Liver (tissue), 8 donors: ENCODE measurements at regions not wholly inside any gene's neighbourhood (a gene's known extent, or its start where the extent isn't known, plus 50 kb on each side); places are given as distances from the start of the nearest gene placed in this dataset.

Experiments
- DNase-seq: peaks from one replicate; pipeline ENCODE4 v3.0.0-alpha.2; 2017; ENCODE audit warnings: low spot score
- H3K27ac ChIP-seq, 2 donors: one replicate each; pipeline ENCODE4 v1.7.0; 2013; ENCODE audit warnings: inconsistent platforms in 2 of 2, low read length in 2 of 2, control low read depth in 1 of 2, low read depth in 1 of 2, mild to moderate bottlenecking in 1 of 2
- H3K27me3 ChIP-seq, 4 donors: one replicate each; pipeline versions ENCODE4 v1.6.1 to v1.7.0; 2013; ENCODE audit warnings: low read length in 3 of 4, inconsistent platforms in 1 of 4, mild to moderate bottlenecking in 1 of 4, moderate library complexity in 1 of 4; ENCODE audit not compliant: control insufficient read depth in 4 of 4, insufficient read depth in 4 of 4
- H3K36me3 ChIP-seq, 4 donors: one replicate each; pipeline versions ENCODE4 v1.6.1 to v1.7.0; 2013; ENCODE audit warnings: low read length in 3 of 4, mild to moderate bottlenecking in 3 of 4, low read depth in 1 of 4, moderate library complexity in 1 of 4; ENCODE audit not compliant: control insufficient read depth in 4 of 4, insufficient read depth in 3 of 4
- H3K4me1 ChIP-seq, 4 donors: one replicate each; pipeline versions ENCODE4 v1.6.1 to v1.7.0; 2013; ENCODE audit warnings: low read length in 3 of 4, mild to moderate bottlenecking in 3 of 4, moderate library complexity in 1 of 4; ENCODE audit not compliant: control insufficient read depth in 4 of 4, insufficient read depth in 4 of 4
- H3K4me3 ChIP-seq, 3 donors: one replicate each; pipeline versions ENCODE4 v1.6.1 to v1.7.0; 2013; ENCODE audit warnings: low read length in 3 of 3, control low read depth in 1 of 3, low read depth in 1 of 3, mild to moderate bottlenecking in 1 of 3
- H3K9ac ChIP-seq, 2 donors: one replicate each; pipeline ENCODE4 v1.7.0; 2013; ENCODE audit warnings: low read length in 2 of 2, mild to moderate bottlenecking in 2 of 2, moderate library complexity in 2 of 2, control low read depth in 1 of 2, low read depth in 1 of 2
- H3K9me3 ChIP-seq, 4 donors: one replicate each; pipeline versions ENCODE4 v1.6.1 to v1.7.0; 2013; ENCODE audit warnings: low read length in 3 of 4; ENCODE audit not compliant: control insufficient read depth in 4 of 4
- ATF3 ChIP-seq: IDR thresholded peaks from 2 replicates; pipeline ENCODE4 v1.6.1; 2016; ENCODE audit warnings: antibody characterized with exemption
- EGR1 ChIP-seq, 2 donors: IDR thresholded peaks; 2 replicates each; pipeline ENCODE4 v1.6.1; 2016 to 2018; ENCODE audit warnings: antibody characterized with exemption in 2 of 2, low read depth in 2 of 2
- FOXA1 ChIP-seq: IDR thresholded peaks from 2 replicates; pipeline ENCODE4 v1.6.1; 2016; ENCODE audit warnings: antibody characterized with exemption
- GABPA ChIP-seq, 2 donors: IDR thresholded peaks in 1 of 2; conservative IDR thresholded peaks in 1 of 2; 2 replicates each; pipeline ENCODE4 v1.6.1; 2016; ENCODE audit warnings: antibody characterized with exemption in 2 of 2, mild to moderate bottlenecking in 1 of 2, moderate library complexity in 1 of 2
- HNF4G ChIP-seq: IDR thresholded peaks from 2 replicates; pipeline ENCODE4 v1.6.1; 2016; ENCODE audit warnings: antibody characterized with exemption
- JUND ChIP-seq, 2 donors: IDR thresholded peaks; 2 replicates each; pipeline ENCODE4 v1.6.1; 2016; ENCODE audit warnings: antibody characterized with exemption in 2 of 2
- MAX ChIP-seq: IDR thresholded peaks from 2 replicates; pipeline ENCODE4 v1.6.1; 2016; ENCODE audit warnings: antibody characterized with exemption
- RAD21 ChIP-seq, 2 donors: IDR thresholded peaks; 2 replicates each; pipeline ENCODE4 v1.6.1; 2016; ENCODE audit warnings: antibody characterized with exemption in 2 of 2, mild to moderate bottlenecking in 2 of 2
- REST ChIP-seq: IDR thresholded peaks from 2 replicates; pipeline ENCODE4 v1.6.1; 2016; ENCODE audit warnings: antibody characterized with exemption, mild to moderate bottlenecking
- RXRA ChIP-seq, 2 donors: IDR thresholded peaks; 2 replicates each; pipeline ENCODE4 v1.6.1; 2017 to 2018; ENCODE audit warnings: antibody characterized with exemption in 2 of 2, mild to moderate bottlenecking in 1 of 2
- SP1 ChIP-seq: IDR thresholded peaks from 2 replicates; pipeline ENCODE4 v1.6.1; 2018; ENCODE audit warnings: antibody characterized with exemption, mild to moderate bottlenecking
- TAF1 ChIP-seq: conservative IDR thresholded peaks from 2 replicates; pipeline ENCODE4 v1.6.1; 2016; ENCODE audit warnings: antibody characterized with exemption, mild to moderate bottlenecking
- WGBS: extraction: QIAGEN DNeasy Blood & Tissue Kit; methylation state at CpG from one replicate; pipeline ENCODE4 v1.1.7; 2013; 5-methylcytosine and 5-hydroxymethylcytosine counted together
- TF ChIP-seq, protein P1 (sequence below): fragments of 150-350 bp; IDR thresholded peaks from 2 replicates; pipeline ENCODE4 v1.5.1; 2017; ENCODE audit warnings: improper control_type of control experiment, low read depth, low read length; ENCODE audit not compliant: missing input control
- donor health status: healthy.
- donor health status: healthy.
- donor health status: healthy.
- donor health status: healthy.
- donor health status: healthy.

DNA sequence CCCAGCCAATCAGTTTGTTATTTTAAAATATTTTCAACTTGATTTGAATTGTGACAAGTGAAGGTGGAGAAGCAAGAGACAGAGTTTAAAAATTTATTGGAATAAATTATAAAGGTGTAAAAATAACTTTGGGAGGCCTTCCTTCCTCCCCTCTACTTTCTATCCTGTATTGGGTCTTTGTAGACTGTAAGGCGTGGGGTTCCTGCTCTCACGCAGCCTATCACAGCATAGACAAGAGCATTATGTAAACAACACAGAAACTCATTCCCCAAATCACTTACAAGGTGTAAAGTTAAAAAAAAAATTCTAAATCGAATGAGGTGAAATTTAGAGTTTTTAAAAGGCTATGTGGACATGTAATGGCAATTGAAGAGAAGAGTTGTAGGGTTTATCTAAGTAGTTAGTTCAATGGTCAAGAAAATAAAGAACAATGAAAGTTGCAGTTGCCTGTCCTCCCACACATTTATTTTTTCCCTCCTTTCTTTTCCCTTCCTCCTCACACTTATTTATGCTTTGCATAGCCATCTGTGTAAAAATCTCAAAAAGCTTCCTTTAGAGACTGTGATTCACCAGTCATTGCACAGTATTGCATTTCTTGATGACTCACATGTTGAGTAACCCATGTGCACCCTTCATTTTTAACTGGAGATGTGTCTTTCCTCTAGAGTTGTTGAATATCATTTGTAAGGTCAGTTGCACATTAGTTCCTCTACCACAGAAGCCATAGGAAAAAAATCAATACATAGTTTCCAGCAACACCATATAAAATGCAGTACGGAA lies 242.2 kb downstream of the PTPRC start:
- 85% methylated on average over 4 of the region's 4 CpGs for WGBS
- no peak overlapping the region for H3K9ac ChIP-seq
- H3K4me1 ChIP-seq: no peaks in the 10 kb centered on the region
- no peaks in the 10 kb centered on the region for H3K27me3 ChIP-seq
- no peak overlapping the region for H3K4me3 ChIP-seq
- no peaks in the 10 kb centered on the region for H3K36me3 ChIP-seq
- TF ChIP-seq JUND (IDR thresholded peaks at IDR 0.05): peak in 1 of 2 donors; percentile 21
- TF ChIP-seq EGR1 (IDR thresholded peaks at IDR 0.05; ENCODE audit: low read depth in 2 of 2): no peak
- H3K27ac ChIP-seq: no peak overlapping the region
- DNase-seq: no peak
- no peaks in the 10 kb centered on the region for H3K9me3 ChIP-seq

DNA sequence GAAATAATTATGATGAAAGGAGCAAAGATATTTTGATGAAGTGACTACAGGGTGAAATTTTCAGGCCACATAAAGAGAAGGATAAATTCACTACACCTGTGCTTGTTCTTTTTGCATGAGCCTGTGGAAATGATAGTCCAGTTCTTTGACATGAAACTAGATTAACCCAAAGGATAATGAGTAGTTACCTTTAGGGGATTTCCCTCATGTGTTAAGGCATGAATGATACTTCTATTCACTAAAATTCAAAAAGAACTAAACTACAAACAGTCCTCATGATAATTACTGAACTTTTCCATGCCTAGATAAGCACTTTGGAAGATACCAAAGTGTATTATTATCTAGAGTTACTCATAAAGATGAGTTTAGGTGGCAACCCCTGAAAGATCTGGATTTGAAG lies 244.3 kb downstream of the PTPRC start:
- Histone ChIP-seq H3K36me3 (no peaks in the 10 kb centered on the region), H3K4me1 (no peaks in the 10 kb centered on the region)
- TF ChIP-seq REST (no peak), TAF1 (no peak), RAD21 (IDR thresholded peaks at IDR 0.05) (no peak), SP1 (no peak), GABPA (IDR thresholded peaks at IDR 0.05 in 1 of 2, conservative IDR thresholded peaks at IDR 0.05 in 1 of 2) (no peak), MAX (no peak), ATF3 (no peak), JUND (IDR thresholded peaks at IDR 0.05) (no peak), FOXA1 (no peak), EGR1 (IDR thresholded peaks at IDR 0.05; ENCODE audit: low read depth in 2 of 2) (no peak), RXRA (IDR thresholded peaks at IDR 0.05) (no peak), HNF4G (no peak)
- TF ChIP-seq, protein P1, sequence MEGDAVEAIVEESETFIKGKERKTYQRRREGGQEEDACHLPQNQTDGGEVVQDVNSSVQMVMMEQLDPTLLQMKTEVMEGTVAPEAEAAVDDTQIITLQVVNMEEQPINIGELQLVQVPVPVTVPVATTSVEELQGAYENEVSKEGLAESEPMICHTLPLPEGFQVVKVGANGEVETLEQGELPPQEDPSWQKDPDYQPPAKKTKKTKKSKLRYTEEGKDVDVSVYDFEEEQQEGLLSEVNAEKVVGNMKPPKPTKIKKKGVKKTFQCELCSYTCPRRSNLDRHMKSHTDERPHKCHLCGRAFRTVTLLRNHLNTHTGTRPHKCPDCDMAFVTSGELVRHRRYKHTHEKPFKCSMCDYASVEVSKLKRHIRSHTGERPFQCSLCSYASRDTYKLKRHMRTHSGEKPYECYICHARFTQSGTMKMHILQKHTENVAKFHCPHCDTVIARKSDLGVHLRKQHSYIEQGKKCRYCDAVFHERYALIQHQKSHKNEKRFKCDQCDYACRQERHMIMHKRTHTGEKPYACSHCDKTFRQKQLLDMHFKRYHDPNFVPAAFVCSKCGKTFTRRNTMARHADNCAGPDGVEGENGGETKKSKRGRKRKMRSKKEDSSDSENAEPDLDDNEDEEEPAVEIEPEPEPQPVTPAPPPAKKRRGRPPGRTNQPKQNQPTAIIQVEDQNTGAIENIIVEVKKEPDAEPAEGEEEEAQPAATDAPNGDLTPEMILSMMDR: no peak

More for the DNA sequence above, 244.3 kb downstream of the PTPRC start:
- no peak for DNase-seq
- no peak overlapping the region for H3K9ac ChIP-seq
- H3K9me3 ChIP-seq: no peaks in the 10 kb centered on the region
- no peak overlapping the region for H3K27ac ChIP-seq
- H3K4me3 ChIP-seq: no peak overlapping the region
- H3K27me3 ChIP-seq: no peaks in the 10 kb centered on the region
